CD4-positive, CD25-positive, alpha-beta regulatory T cell (primary cell): ENCODE measurements at regions not wholly inside any gene's neighbourhood (a gene's known extent, or its start where the extent isn't known, plus 50 kb on each side); places are given as distances from the start of the nearest gene placed in this dataset.

ENCODE experiments used
- ATAC-seq, 2 donors: fragments of 150-1000 bp; cut with Tn5 transposase; one replicate each; pipeline ENCODE4 v1.10.0; 2021; ENCODE audit warnings: low read depth in 2 of 2, moderate number of reproducible peaks in 2 of 2, moderate library complexity in 1 of 2
- DNase-seq, 3 donors: peaks; one replicate each; pipeline versions ENCODE4 v3.0.0 to v3.0.0-alpha.2; 2012 to 2022; ENCODE audit warnings: mixed read lengths in 1 of 3
- H3K27ac ChIP-seq: one replicate; pipeline ENCODE4 v1.7.0; 2013; ENCODE audit warnings: mild to moderate bottlenecking, low read length; ENCODE audit not compliant: insufficient read depth, poor library complexity, severe bottlenecking
- H3K27me3 ChIP-seq: one replicate; pipeline ENCODE4 v1.7.0; 2013; ENCODE audit warnings: low read length; ENCODE audit not compliant: control insufficient read depth, insufficient read depth
- H3K36me3 ChIP-seq: one replicate; pipeline ENCODE4 v1.7.0; 2013; ENCODE audit warnings: mild to moderate bottlenecking, low read length, moderate library complexity; ENCODE audit not compliant: control insufficient read depth, insufficient read depth
- H3K4me1 ChIP-seq: 2 replicates; pipeline ENCODE4 v1.7.0; 2013; ENCODE audit warnings: mild to moderate bottlenecking, low read length; ENCODE audit not compliant: insufficient read depth, control insufficient read depth, poor library complexity, severe bottlenecking
- H3K4me3 ChIP-seq: one replicate; pipeline ENCODE4 v1.7.0; 2013; ENCODE audit warnings: low read depth, mild to moderate bottlenecking, low read length, moderate library complexity
- H3K9me3 ChIP-seq, 2 experiments: 1 replicate in 1 of 2; 2 replicates in 1 of 2; pipeline ENCODE4 v1.7.0; 2013; ENCODE audit warnings: low read length in 2 of 2, mild to moderate bottlenecking in 1 of 2, moderate library complexity in 1 of 2; ENCODE audit not compliant: control insufficient read depth in 2 of 2
- H3K27ac Mint-ChIP-seq, 3 donors: one replicate each; pipeline ENCODE4 v1.8.0; 2020 to 2022; ENCODE audit warnings: mild to moderate bottlenecking in 3 of 3, mixed read lengths in 3 of 3, moderate library complexity in 2 of 3
- H3K27me3 Mint-ChIP-seq: one replicate; pipeline ENCODE4 v1.8.0; 2022; ENCODE audit warnings: mild to moderate bottlenecking, mixed read lengths
- H3K36me3 Mint-ChIP-seq: one replicate; pipeline ENCODE4 v1.8.0; 2020; ENCODE audit warnings: mixed read lengths
- H3K4me1 Mint-ChIP-seq, 4 donors: one replicate each; pipeline ENCODE4 v1.8.0; 2020 to 2022; ENCODE audit warnings: mixed read lengths in 4 of 4, mild to moderate bottlenecking in 1 of 4
- H3K4me3 Mint-ChIP-seq, 4 donors: one replicate each; pipeline ENCODE4 v1.8.0; 2020 to 2022; ENCODE audit warnings: mild to moderate bottlenecking in 4 of 4, mixed read lengths in 4 of 4, moderate library complexity in 3 of 4
- H3K9me3 Mint-ChIP-seq, 7 donors: one replicate each; pipeline ENCODE4 v1.8.0; 2020 to 2022; ENCODE audit warnings: mixed read lengths in 7 of 7, mild to moderate bottlenecking in 3 of 7, moderate library complexity in 2 of 7

- H3K27me3 ChIP-seq: no peaks in the 10 kb centered on the region
- H3K27ac Mint-ChIP-seq: no peak overlapping the region
- no peak overlapping the region for H3K4me3 Mint-ChIP-seq
- H3K9me3 ChIP-seq: no peaks in the 10 kb centered on the region
- no peaks in the 10 kb centered on the region for H3K27me3 Mint-ChIP-seq
- no peaks in the 10 kb centered on the region for H3K4me1 ChIP-seq
- no peak overlapping the region for H3K4me3 ChIP-seq
- ATAC-seq (no peak), DNase-seq (no peak)
- peaks cover 0 to 4% (median 0%) of the 10 kb centered on the region in 7 donors for H3K9me3 Mint-ChIP-seq
- no peaks in the 10 kb centered on the region for H3K4me1 Mint-ChIP-seq
- no peaks in the 10 kb centered on the region for H3K36me3 ChIP-seq
- H3K27ac ChIP-seq: no peak overlapping the region
- H3K36me3 Mint-ChIP-seq: no peaks in the 10 kb centered on the region
Observed at GRCh38 chr3:103075282-103075681, 640.5 kb downstream of the ZPLD1 start.

GRCh38 chr3:103077910-103078309 is 643.1 kb downstream of the ZPLD1 start:
- H3K27ac ChIP-seq: no peak overlapping the region
- Mint-ChIP-seq H3K27ac (no peak overlapping the region), H3K4me3 (no peak overlapping the region), H3K4me1 (no peaks in the 10 kb centered on the region), H3K9me3 (peaks cover 0 to 4% (median 0%) of the 10 kb centered on the region in 7 donors), H3K27me3 (no peaks in the 10 kb centered on the region), H3K36me3 (no peaks in the 10 kb centered on the region)
- H3K27me3 ChIP-seq: no peaks in the 10 kb centered on the region
- no peaks in the 10 kb centered on the region for H3K4me1 ChIP-seq
- no peak for ATAC-seq
- H3K9me3 ChIP-seq: no peaks in the 10 kb centered on the region
- no peak overlapping the region for H3K4me3 ChIP-seq
- DNase-seq: no peak
- no peaks in the 10 kb centered on the region for H3K36me3 ChIP-seq

DNA sequence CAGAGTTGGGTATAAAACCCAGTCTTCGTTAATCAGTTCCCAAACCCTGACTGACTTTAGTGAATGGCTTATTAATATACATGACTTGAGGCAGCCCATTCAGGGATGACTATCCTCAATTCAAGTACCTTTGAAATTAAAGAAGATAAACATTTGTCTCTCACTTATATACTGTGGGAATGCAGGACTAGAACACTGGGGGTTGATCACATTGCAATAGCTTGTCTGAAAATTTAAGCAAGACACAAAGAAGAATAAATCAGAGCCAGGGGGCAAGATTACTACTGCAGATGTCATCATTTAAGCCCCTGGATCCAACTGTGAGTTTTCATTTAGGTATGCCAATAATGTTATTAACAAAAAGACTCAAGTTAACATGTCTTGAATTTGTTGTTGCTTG is 647.7 kb downstream of the ZPLD1 start:
- Histone ChIP-seq H3K9me3 (no peaks in the 10 kb centered on the region), H3K4me1 (no peaks in the 10 kb centered on the region), H3K4me3 (no peak overlapping the region), H3K27me3 (no peaks in the 10 kb centered on the region), H3K36me3 (no peaks in the 10 kb centered on the region), H3K27ac (no peak overlapping the region)
- peaks cover 0 to 2% (median 0%) of the 10 kb centered on the region in 7 donors for H3K9me3 Mint-ChIP-seq
- no peaks in the 10 kb centered on the region for H3K4me1 Mint-ChIP-seq
- DNase-seq (no peak), ATAC-seq (no peak)
- H3K36me3 Mint-ChIP-seq: no peaks in the 10 kb centered on the region
- no peak overlapping the region for H3K27ac Mint-ChIP-seq
- H3K4me3 Mint-ChIP-seq: no peak overlapping the region
- no peaks in the 10 kb centered on the region for H3K27me3 Mint-ChIP-seq

- Histone ChIP-seq H3K4me3 (no peak overlapping the region), H3K27me3 (no peaks in the 10 kb centered on the region), H3K27ac (no peak overlapping the region), H3K4me1 (no peaks in the 10 kb centered on the region), H3K36me3 (no peaks in the 10 kb centered on the region), H3K9me3 (no peaks in the 10 kb centered on the region)
- no peak for DNase-seq
- Mint-ChIP-seq H3K36me3 (no peaks in the 10 kb centered on the region), H3K4me3 (no peak overlapping the region), H3K4me1 (no peaks in the 10 kb centered on the region), H3K27me3 (no peaks in the 10 kb centered on the region), H3K27ac (no peak overlapping the region), H3K9me3 (peaks cover 0 to 4% (median 0%) of the 10 kb centered on the region in 7 donors)
- ATAC-seq: no peak
Observed at GRCh38 chr3:103083848-103084631, 649.2 kb downstream of the ZPLD1 start.

DNA sequence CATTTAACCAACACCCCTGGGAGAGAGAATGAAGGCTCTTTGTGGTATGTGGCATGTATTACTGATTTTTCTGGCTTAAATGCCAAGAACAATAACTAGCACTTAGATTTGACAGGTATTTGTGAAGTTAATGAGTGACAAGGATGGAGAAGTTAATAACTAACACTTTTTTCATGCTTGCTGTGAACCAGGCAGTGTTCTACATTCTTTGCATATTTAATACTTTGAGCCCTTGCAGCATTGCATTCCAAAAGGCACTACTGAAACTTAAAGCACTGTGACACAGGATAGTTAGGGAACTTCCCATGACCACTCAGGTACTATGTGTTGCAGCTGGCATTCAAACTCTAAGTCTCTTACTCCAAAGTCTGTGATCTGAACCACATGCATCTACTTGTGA is 650.6 kb downstream of the ZPLD1 start:
- Histone ChIP-seq H3K4me3 (no peak overlapping the region), H3K9me3 (no peaks in the 10 kb centered on the region), H3K4me1 (no peaks in the 10 kb centered on the region), H3K36me3 (no peaks in the 10 kb centered on the region), H3K27me3 (no peaks in the 10 kb centered on the region), H3K27ac (no peak overlapping the region)
- Mint-ChIP-seq H3K36me3 (no peaks in the 10 kb centered on the region), H3K27me3 (no peaks in the 10 kb centered on the region), H3K9me3 (peaks cover 0 to 5% (median 2%) of the 10 kb centered on the region in 7 donors), H3K4me3 (no peak overlapping the region), H3K4me1 (no peaks in the 10 kb centered on the region), H3K27ac (no peak overlapping the region)
- no peak for ATAC-seq
- DNase-seq: no peak

GRCh38 chr3:103089758-103090157 is 654.9 kb downstream of the ZPLD1 start:
- ATAC-seq (no peak), DNase-seq (no peak)
- H3K9me3 ChIP-seq: no peaks in the 10 kb centered on the region
- Mint-ChIP-seq H3K27me3 (no peaks in the 10 kb centered on the region), H3K4me3 (no peak overlapping the region), H3K27ac (no peak overlapping the region), H3K4me1 (no peaks in the 10 kb centered on the region), H3K36me3 (no peaks in the 10 kb centered on the region), H3K9me3 (peaks cover 0 to 10% (median 4%) of the 10 kb centered on the region in 7 donors)
- H3K27ac ChIP-seq: no peak overlapping the region
- no peaks in the 10 kb centered on the region for H3K36me3 ChIP-seq
- H3K4me3 ChIP-seq: no peak overlapping the region
- H3K27me3 ChIP-seq: no peaks in the 10 kb centered on the region
- no peaks in the 10 kb centered on the region for H3K4me1 ChIP-seq

GRCh38 chr3:103105206-103105605 is 670.4 kb downstream of the ZPLD1 start:
- Mint-ChIP-seq H3K36me3 (no peaks in the 10 kb centered on the region), H3K4me1 (no peaks in the 10 kb centered on the region), H3K9me3 (peaks cover 0 to 7% (median 2%) of the 10 kb centered on the region in 7 donors), H3K27ac (no peak overlapping the region), H3K4me3 (no peak overlapping the region), H3K27me3 (no peaks in the 10 kb centered on the region)
- Histone ChIP-seq H3K4me3 (no peak overlapping the region), H3K36me3 (no peaks in the 10 kb centered on the region), H3K9me3 (no peaks in the 10 kb centered on the region), H3K4me1 (no peaks in the 10 kb centered on the region), H3K27ac (no peak overlapping the region), H3K27me3 (no peaks in the 10 kb centered on the region)
- ATAC-seq: no peak
- DNase-seq: no peak

DNA sequence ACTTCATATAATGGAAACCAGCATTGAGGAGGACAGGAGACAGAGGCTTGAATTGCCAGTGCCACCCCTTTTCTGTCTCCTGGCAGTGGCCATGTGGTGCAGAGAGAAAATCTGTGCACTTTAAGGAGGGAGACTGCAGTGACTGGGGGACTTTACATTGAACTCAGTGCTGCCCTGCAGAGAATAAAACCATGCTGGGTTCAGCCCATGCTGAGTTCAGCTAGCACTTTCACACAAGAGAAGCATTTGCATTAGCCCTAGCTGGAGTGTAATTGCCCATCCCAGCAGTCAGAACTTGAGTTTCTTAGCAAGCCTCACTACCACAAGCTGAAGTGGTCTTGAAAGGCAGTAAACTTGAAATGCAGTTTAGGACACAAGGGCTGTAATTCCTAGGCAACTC is 677.5 kb downstream of the ZPLD1 start:
- H3K36me3 Mint-ChIP-seq: no peaks in the 10 kb centered on the region
- H3K27me3 ChIP-seq: no peaks in the 10 kb centered on the region
- no peaks in the 10 kb centered on the region for H3K27me3 Mint-ChIP-seq
- no peaks in the 10 kb centered on the region for H3K4me1 Mint-ChIP-seq
- no peak overlapping the region for H3K27ac Mint-ChIP-seq
- DNase-seq: no peak
- H3K4me3 Mint-ChIP-seq: no peak overlapping the region
- H3K4me3 ChIP-seq: no peak overlapping the region
- no peaks in the 10 kb centered on the region for H3K4me1 ChIP-seq
- no peak overlapping the region for H3K27ac ChIP-seq
- ATAC-seq: no peak
- no peaks in the 10 kb centered on the region for H3K9me3 ChIP-seq
- no peaks in the 10 kb centered on the region for H3K36me3 ChIP-seq
- peaks cover 0 to 4% (median 0%) of the 10 kb centered on the region in 7 donors for H3K9me3 Mint-ChIP-seq
